GM18951 (cell line): ENCODE measurements at regions not wholly inside any gene's neighbourhood (a gene's known extent, or its start where the extent isn't known, plus 50 kb on each side); places are given as distances from the start of the nearest gene placed in this dataset.
"Not testable (repeated sequence)": the region's sequence is repeated elsewhere in the genome, so short reads cannot be mapped to it uniquely, and the experiment has no call there.

Experiments used
- POLR2A ChIP-seq: IDR thresholded peaks from 4 replicates; pipeline ENCODE4 v1.6.1; 2011; ENCODE audit warnings: mild to moderate bottlenecking; ENCODE audit not compliant: insufficient read length, insufficient read depth; ENCODE audit errors: extremely low read depth
- in situ Hi-C: fragments of 300-500 bp; cut with MboI; formaldehyde crosslinking; loops from one replicate; pipeline ENCODE4 v1.12.0; 2022; ENCODE audit warnings: low sequenced_read_pairs, mixed read lengths, inconsistent platforms; ENCODE audit not compliant: unreplicated experiment

DNA sequence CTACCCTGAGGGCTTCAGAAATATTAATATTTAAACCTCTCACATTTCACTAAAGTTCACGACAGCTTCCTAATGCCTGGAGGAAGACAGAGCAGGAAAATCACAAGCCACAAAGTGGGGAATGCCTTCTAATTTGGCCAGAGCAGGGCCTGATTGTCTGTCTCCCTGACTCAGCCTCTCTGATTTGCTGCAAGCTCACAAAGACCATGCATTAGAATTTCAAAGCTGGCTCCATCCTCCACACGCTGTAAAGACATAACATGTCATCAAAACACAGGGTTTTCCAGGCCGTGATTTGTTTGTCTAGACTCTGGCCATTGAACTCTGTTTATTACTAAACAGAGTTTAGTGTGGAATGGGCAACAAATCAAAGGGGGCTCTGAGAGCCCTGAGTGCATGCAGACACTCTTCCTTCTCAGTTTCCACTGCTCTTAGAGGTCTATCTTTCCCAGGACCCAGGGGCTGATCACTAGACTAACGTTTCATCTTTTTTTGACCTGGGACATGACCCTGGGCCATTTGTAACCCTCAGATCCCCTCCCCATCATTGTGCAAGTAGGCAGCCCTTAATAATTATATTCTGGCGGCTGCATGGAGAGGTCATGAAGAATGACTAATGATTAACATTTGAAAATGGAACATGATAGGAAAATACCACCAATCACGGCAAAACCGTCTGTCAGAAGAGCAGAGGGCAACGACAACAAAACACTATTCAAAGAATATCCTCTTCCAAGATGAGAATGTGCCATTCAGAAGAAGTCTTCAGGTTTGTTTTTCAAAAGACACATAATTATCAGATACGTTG is 140.2 kb downstream of the ENC1 start:
- no peak for TF ChIP-seq POLR2A
- in situ Hi-C loops: no loop called here

DNA sequence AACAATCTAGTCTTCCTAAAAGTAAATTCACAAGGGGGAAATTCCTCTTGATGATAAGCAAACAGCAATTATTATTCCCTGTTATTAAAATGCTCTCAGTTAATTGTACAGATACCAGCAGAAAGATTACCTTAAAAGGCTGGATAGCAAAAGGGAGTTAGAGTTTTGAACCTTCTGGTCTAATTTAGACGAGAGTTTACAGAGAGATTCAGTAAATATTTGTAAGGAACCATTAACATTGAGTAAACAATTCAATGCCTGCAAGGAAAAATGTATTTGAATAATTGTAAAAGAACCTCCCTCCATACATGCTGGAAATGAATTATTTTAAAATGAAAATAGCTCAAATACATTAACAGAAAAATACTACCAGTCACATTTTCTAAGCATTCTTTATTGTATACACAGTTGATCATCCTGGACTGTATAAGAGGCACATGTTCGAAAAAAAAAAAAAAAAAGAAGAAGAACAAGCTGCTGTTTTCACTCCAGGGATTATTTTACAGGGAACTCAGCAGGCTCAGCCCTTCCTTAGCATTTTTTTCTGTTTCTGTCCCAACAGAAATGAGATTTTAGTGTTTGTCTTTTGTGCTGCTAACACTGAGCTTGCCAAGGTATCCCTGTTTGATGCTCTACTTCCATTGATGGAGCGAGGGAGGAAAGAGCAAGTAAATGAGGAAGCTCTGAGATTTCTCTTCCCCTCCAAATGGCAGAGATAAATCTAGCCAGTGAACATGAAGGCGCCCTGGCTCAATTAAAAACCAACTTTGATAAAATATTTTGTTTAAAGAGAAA is 141.1 kb downstream of the ENC1 start:
- no peak for TF ChIP-seq POLR2A

DNA sequence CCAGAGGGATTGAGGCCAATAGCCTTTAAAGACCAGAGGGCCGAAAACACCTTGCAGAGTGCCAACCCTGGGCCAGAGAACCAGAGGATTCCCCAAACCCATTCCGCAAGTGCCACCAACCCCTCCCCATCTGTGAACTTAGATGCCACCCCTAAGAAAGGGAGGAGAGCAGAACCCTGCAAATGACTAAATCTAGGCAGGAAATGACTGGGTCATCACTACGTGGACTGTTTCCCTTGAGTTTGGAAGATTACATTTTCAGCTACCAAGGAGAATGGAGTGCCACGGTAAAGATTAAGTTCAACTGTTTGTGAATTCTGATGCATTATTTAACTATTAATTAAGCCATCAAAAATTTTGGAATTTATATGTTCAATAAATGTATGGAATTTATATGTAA is 142.8 kb downstream of the ENC1 start:
- no peak for TF ChIP-seq POLR2A
- in situ Hi-C loops: no loop called here

More for the DNA sequence above, 141.1 kb downstream of the ENC1 start:
- in situ Hi-C loops: no loop called here

DNA sequence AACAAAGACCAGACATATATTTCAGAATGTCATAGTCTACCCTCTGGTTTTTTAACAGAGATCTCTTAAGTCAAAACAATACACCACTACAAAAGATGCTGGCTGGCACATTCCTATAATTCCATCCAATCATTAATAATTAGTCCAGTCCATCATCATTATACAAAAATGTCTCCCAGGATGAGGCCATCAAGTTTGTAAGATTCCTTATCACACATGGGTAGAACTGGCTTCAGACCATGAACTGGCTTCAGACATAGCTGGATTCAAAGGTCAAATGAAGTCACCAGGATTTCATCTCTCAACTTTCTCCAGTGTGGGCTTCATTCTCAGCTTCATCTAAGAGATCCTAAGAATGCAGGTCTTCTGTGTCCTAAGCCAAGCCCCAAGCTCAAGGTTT is 147.1 kb downstream of the ENC1 start:
- no peak for TF ChIP-seq POLR2A
- in situ Hi-C loops: no loop called here

DNA sequence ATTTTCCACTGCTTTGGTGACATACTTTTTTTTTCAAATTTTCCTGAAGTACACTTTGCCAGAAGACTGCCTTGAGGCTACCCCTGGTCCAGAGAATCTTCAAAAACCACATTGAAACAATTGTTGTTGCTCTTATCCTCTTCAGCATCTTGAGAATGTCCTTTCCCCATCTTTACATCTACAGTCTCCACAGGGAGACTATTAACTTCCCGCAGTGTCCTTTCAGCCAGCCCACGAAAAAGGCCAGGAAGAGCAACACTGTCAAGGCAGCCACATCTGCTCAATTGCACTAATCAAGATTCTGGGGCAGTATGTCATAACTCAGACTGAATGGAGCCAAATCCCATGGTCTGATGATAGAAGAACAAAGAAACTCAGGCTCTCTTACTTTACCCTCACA is 148.3 kb downstream of the ENC1 start:
- in situ Hi-C loops: no loop called here
- no peak for TF ChIP-seq POLR2A

DNA sequence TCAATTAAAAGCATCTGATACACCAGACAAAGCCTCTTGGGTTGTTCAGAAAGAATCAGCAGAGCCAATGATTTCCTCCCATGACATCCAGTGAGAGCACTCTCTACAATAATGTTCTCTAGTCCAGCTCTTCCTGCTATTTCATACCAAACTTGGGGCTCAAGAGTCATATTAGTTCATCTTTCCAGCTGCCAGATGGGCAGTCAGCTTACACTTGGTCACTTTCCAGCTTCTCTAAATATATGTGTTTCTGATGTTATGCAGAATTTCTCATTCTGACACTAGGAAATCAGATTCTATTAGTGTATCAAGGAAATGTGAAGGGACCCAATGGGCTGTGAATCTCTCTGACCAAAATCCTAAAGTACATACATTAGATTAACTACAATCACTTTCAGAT is 148.9 kb downstream of the ENC1 start:
- in situ Hi-C loops: no loop called here

DNA sequence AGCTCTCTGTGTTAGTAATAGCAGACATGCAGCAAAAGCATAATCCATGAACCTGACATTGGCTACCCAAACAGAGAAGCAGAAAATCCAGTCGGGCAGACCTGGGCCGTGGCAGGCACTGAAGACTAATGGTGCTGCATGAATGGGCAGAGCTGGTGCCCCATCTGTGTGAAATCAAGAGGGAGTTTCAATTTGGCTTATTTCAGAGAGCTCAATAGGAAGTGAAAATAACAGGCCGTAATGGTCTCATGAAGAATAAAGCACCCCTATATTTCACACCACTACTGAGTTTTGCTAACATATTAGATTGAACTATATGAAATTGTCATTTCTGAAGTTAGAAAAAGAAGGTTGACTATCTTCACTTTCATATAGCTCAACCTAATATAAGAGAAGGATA is 149.7 kb downstream of the ENC1 start:
- in situ Hi-C loops: no loop called here
- no peak for TF ChIP-seq POLR2A

More for the DNA sequence above, 148.9 kb downstream of the ENC1 start:
- no peak for TF ChIP-seq POLR2A

DNA sequence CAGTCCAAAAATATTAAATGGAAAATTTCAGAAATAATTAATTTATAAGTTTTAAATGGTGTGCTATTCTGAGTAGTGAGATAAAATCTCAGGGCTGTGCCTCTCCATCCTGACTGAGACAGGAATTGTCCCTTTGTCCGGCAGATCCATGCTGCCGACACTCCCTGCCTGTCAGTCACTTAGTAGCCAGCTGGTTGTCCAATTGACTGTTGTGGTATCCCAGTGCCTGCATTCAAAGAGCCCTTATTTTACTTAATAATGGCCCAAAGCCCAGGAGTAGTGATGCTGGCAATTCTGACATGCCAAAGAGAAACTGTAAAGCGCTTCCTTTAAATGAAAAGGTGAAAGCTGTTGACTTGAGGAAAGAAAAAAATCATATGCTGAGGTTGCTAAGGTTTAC is 157.5 kb downstream of the ENC1 start:
- in situ Hi-C loops: no loop called here
- TF ChIP-seq POLR2A: no peak

DNA sequence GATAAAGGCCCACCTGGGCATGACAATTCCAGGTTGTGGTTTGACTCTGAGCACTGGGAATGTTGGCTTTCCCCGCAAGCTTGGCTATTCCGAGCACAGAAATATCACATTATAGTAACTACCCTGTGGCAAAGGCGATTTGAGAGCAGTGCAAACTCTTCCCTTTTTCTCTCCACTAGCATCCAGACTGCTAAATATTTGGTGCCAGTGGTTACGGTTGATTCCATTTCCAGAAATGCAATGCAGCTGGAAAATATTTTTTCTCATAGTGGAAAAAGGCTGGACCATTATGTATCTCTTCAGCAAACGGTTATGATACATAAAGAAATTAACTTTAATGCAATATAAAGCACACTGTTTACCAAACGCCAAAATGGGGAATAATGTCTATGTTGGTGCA is 158.0 kb downstream of the ENC1 start:
- in situ Hi-C loops: no loop called here
- TF ChIP-seq POLR2A: no peak

DNA sequence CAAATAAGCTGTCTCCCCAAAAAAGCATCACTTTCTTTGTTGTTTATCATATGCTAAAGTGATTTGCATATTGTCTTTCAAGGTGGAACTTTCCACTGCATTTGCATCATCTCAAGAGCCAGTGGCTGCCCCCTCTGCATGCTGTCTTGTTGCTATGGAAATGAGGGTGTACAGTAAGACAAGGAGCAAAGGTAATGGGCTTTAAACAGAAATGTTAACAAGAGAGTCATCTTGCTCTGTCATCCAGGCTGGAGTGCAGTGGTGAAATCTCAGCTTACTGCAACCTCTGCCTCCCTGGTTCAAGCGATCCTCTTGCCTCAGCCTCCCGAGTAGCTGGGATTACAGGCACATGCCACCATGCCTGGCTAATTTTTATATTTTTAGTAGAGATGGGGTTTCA is 159.2 kb downstream of the ENC1 start:
- in situ Hi-C loops: not testable (repeated sequence)

DNA sequence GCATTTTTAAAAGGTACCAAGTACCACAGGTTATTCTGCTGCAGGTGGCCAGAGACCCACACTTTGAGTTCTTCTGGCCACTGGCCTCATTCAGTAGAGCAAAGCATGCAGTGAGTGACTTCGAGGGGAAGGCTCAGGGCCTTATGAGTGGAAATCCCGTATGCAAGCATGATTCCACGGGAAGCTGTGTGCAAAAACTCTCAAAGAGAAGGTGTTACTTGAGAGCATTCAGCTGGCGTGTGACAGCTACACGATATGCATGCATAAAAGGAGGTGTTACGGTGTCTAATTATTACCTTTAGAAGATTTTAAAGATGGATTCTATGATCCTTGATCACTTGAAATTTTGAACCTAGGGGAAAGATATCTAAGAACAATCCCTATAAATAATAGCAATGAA is 160.3 kb downstream of the ENC1 start:
- in situ Hi-C loops: no loop called here
- TF ChIP-seq POLR2A: no peak

DNA sequence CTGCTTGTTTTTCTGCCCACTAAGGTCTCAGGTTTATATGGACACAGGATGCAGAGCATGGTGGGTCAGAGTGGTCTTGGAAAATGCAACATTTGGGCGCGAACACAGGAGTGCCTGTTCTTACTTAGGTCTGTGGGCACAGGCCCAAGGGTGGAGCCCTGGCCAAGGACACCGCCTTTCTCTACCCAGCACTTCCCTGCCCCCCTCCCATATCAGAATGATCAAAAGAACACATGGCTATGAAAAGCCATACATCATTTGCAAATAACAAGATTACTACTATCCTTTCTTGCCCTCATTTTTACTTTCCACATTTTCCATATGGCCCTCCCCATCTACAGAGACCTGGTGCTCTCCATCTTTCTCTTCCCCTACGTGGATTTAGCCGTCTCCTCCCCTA is 162.2 kb downstream of the ENC1 start:
- no peak for TF ChIP-seq POLR2A
- in situ Hi-C loops: no loop called here

DNA sequence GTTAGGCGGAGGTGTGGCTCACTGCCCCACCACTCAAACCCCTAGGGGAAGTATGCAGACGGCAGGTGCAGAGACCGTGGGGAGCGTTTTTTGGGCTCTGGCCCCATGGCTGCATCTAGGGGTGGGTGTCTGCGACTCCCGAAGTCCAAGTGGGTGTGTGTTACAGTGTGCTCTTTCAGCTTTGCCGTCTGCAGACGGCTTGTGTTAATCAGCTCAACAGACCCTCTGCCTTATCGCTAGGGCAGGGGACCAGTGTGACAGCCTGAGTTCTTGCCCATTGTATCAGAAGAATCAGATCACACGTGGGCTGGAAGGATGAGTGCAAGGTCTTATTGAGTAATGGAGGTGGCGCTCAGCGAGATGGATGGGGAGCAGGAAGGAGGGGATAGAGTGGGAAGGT is 162.8 kb downstream of the ENC1 start:
- in situ Hi-C loops: no loop called here
- no peak for TF ChIP-seq POLR2A

DNA sequence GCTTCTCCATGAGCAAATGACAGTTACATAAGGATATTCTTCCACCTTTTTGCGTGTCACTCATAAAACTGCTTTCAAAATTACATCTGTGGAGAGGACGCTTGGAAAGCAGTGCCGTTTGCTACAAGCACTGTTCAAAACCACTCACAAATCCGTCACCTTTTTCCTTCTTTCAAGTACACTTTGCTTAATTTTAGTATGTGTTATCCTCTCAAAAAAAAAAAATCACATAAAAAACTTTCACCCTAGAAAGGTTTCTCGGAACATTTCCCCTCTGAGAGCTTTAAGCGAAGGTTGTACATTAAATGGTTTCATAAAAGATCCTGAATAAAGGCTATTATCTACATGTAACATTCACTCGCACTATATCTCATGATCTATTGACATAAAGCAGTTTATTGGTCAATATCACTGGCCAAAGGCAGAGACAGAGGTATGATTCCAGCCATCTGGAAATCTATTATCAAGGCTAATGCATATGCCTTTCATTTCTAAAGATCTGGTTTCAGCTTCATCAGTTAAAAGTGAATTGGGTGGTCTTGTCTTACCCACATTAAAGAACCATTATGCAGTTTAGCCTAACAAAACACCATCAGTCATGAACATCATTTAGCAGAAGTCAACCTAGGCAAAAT is 163.6 kb downstream of the ENC1 start:
- TF ChIP-seq POLR2A: no peak
- in situ Hi-C loops: no loop called here
